GM03348 (cell line): ENCODE measurements at regions not wholly inside any gene's neighbourhood (a gene's known extent, or its start where the extent isn't known, plus 50 kb on each side); places are given as distances from the start of the nearest gene placed in this dataset.
"Not testable (repeated sequence)": the region's sequence is repeated elsewhere in the genome, so short reads cannot be mapped to it uniquely, and the experiment has no call there.

Source experiments
- DNase-seq: peaks from one replicate; pipeline ENCODE4 v3.0.0; 2012; ENCODE audit warnings: low spot score

DNA sequence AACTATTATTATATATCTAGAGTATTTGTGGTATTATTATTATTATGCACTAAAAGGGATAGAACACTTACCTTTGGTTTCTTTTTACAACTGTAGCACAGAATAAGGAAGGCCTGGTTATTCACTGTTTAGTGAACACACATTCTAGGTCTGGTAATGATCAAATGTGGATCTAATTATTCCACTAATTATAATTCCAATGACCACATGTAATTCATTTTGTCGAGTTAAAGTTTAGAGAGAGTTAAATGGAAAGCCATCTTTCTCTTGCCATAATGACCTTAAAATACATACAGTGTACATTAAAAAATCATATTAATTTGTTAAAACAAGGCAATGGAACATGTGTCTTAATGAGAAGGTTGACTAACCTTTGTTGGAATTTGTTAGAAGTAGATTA lies 147.8 kb downstream of the SEM1 start:
- DNase-seq, result no peak

DNA sequence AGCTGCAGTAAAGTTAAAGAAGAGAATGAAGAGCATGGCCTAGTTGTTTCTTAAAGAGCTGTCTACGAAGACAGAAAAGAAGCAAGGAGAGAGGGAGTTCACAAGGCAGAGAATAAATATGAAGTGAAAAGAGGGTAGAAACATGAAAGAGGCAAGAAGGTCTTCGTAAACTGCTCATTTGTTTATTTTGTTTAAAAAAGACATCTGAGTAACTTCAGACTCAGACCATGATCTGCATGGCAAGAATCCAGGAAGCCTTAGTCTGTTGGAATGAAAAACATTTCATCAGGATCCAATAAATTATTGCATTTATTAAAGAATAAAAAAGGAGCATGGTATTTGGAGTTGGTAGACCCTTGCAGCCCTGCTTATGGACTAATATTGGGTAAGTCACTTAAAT lies 151.1 kb downstream of the SEM1 start:
- no peak for DNase-seq

GRCh38 chr7:96558093-96558492 lies 151.6 kb downstream of the SEM1 start:
- DNase-seq, result no peak

DNA sequence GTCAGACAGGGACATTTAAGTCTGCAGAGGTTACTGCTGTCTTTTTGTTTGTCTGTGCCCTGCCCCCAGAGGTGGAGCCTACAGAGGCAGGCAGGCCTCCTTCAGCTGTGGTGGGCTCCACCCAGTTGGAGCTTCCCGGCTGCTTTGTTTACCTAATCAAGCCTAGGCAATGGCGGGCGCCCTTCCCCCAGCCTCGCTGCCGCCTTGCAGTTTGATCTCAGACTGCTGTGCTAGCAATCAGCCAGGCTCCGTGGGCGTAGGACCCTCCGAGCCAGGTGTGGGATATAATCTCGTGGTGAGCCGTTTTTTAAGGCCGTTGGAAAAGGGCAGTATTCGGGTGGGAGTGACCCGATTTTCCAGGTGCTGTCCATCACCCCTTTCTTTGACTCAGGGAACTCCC lies 152.0 kb downstream of the SEM1 start:
- DNase-seq, result not testable (repeated sequence)

DNA sequence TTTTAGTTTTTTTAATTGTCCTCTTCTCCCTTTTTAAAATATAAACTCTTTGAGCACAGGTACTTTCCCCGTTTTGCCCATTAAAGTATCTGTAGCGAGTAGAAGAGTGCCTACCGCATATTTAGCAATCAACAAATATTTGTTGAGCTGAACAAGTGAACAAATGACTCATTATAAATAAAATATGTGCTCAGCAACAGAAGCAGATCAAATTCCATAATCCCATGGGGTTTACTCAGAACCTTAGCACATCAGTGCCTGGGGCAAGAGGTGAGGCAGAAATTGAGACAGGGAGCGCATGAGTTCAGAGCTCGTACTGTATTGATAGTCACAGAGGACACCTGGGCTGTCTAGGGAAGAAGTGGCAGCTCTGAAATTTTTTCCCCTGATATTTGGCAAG lies 161.0 kb downstream of the SEM1 start:
- no peak for DNase-seq

DNA sequence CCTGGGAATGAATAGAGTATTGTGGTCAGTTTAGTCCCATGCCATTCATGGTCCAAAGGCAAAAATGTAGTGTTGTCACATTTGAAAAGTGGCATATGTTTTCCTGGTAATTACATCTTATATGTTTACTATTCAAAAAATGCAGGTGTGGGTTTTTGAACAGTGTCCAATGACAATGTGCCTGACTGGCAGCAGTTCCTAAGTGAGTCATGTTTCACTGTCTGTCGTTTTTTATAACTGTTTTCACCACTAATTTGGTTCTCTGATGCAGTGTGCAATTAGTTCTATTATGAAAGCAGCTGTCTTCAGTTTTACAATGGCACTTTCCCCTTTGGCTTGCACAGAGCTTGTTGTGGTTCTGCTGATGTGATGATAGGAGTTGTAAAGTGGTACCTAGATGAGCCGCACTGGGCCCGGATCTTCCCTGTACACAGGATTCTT lies 162.3 kb downstream of the SEM1 start:
- no peak for DNase-seq

DNA sequence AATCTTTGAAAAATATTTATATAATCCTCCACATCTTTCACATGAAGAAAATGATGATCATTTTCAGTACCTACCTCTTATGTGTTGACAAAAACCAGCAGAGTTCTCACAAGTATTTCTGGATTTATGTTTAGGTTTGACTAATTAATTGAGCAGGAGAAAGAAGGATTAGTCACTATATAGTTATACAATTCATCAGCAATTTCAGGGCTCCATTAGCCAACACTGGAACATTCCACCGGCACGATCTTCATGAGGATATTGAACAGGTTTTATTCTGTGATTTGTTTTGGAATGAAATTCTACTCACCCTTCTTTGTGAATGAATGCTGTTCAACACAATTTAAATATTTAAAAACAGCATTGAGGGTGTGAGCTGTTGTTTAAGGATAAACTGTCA lies 163.2 kb downstream of the SEM1 start:
- no peak for DNase-seq

DNA sequence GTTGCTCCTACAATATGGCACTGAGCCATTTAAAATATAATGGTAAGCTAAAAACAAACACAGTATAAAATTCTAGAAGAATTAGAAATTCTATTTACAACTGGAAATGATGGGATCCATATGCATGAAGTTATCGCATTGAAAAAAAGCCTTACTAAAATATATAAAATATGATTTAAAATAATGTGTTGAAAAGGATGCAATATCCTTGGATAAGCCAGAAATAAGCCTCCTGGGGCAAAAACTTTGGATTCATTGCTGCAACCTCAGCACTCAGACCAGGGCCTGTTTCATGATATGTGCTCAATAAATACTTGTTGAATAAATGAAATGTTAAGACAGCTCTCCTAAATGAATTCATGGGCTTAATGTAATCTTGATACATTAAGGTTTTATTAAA lies 170.2 kb downstream of the SEM1 start:
- DNase-seq, result no peak

DNA sequence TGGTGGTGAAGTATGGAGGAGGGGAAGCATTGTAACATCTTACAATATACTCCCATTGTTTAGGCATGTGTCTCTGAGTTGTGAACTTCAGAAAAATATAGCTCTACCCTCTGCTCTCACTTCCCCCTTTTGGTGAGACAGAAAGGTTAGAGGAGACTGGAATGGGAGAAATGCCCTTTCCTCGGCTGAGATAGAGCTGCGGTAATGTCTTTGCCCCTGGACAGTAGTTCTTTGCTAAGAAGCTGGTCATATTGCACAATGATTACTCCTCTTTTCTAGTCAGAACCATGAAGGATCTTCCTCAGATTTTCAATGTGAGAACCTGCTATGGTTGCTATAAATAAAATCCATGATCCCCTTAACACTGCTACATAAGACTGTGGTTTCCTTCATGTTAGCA lies 171.0 kb downstream of the SEM1 start:
- DNase-seq, result no peak

DNA sequence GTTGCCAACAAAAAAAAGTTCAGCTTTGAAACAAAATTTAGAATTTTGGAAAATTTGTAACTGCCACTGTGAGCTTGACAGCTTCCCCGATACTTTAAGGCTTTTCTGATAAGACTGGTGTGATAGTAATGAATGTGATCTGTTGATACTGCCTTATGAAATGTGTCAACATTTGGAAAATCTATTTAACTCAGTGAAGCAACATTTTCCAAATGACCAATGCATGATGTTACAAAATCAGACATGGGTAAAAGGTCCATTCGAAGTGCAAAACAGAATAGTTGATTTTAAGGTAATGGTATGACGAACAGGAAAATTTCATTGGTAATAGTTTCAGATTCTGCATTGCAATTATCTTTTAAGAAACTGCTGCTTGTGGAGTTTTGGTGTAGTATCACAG lies 175.4 kb downstream of the SEM1 start:
- no peak for DNase-seq

- no peak for DNase-seq
Measured at GRCh38 chr7:96532428-96532935, 177.2 kb downstream of the SEM1 start.

- no peak for DNase-seq
Measured at GRCh38 chr7:96531331-96531730, 178.3 kb downstream of the SEM1 start.

DNA sequence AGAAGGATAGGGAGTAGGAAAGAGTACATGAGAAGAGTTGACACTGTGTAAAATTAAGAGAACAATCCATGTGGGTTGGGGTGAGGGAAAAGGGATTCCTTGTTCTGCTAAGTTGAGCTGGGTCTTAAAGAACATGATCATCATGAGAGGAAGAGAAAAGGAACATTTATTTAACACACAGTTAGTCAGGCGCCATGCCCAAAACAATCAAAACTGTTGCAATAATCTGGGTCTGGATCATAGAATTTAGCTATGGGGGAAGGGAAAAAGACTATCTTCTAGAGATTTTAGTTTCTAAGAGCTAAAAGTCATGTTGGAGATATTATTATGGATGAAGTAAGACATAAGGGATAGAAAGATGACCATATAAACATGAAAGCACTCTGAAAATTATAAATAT lies 178.9 kb downstream of the SEM1 start:
- no peak for DNase-seq

DNA sequence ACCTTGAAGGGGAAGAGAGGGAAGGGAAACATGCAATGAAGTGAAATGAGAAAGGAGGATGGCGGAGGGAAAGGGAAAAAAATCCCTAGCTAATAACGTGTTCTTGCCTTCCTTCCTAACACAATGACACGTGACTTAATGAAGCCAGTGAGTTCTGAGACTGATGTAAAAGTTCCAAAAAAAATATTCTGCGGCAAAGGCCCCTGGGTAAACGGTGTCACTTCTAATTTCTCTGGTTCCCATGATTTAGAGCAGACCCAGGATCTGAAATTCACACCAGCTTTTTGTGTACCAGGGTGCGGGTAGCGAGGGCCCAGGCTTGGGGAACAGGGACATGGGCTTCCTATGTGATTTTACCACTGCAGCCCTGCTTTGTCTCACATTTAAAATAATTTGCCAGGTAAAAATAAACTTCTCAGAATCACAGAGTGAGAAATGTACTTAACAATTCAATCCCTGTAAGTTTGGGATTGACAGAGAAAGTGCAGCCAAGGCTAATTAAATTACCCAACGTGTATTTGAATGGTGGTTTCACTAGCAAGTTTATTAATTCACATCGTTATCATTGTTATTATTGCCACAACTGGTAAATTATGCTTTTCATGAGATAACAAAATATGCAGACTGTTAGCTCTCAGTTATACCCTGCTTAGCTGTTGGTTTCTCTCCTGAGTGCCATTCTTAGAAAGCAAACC lies 182.4 kb downstream of the SEM1 start:
- DNase-seq, result no peak

- DNase-seq, result no peak
Measured at GRCh38 chr7:96526496-96526895, 183.2 kb downstream of the SEM1 start.

DNA sequence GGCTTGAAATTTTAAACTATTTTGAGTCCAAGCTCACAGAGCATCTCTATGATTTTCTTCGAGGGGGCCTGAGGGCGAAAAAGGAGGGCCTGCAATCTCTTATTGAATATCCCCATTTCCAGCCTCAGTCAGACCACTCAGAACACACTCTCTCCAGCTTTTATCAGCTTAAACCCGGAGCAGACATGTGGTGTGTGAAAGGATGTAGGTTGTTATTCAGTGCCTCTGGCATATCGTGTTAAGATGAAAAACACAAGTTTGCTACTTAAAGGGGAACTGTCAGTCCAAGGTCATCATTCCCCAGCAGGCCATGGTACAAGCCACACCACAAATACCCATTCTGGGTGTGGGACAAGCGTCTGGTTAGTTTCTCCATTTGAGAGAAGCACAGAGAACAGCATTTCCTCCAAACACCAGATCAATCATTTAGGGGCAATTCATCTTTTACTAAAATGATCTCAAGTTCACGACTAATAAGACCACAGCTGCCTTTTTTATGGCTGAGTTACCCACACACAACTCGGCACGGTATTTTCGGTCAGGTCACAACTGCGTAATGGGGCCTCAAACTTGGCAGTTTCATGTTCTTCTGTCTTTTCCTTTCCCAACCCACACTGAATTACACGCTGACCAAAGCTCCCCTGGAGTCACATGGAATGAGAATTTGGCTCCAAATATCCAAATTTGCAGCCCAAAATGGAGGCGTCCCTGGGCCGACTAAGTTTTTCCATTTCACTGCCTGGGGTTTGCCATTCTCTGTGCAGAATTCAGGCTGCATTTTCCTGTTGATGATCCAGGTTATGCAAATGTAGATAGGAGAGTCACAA lies 188.4 kb downstream of the SEM1 start:
- DNase-seq, result no peak

DNA sequence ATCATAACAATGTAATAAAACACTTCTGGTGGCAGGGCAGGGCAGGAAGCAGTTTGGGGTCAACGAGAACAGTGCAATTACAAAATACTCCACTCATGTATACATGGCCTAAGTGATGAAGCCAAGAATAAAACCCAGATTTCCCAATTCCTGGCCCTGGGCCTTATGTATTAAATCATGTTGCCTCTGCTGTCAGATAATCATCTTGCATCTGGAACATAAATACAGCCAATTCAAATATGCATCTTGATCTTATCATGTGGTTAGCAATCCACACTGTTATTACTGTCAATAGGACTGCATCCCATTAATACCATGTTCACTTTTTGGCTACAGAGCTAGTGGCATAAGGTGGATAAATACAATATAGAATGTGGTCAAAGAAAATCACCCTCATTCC lies 186.5 kb upstream of the SLC25A13 start:
- DNase-seq, result no peak

DNA sequence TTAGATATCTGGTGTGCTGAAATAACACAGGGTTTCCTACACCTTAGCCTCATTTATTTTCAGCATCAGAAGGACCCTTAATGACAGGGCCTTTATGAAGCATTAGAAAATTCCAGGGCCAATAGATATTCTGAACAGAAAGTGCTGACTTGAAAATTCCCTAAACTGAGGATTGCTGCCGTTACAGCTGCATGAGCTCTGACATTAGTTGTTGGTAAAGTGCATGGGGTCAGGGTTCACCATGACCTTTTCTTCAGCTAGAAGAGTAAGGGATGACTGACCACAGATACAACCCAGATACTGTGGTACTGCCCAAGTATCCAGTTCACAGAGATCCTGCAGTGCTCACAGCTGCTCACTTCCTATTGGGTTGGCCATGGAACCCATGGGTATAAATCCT lies 181.7 kb upstream of the SLC25A13 start:
- DNase-seq, result no peak

GRCh38 chr7:96501318-96501717 lies 179.4 kb upstream of the SLC25A13 start:
- DNase-seq, result no peak

DNA sequence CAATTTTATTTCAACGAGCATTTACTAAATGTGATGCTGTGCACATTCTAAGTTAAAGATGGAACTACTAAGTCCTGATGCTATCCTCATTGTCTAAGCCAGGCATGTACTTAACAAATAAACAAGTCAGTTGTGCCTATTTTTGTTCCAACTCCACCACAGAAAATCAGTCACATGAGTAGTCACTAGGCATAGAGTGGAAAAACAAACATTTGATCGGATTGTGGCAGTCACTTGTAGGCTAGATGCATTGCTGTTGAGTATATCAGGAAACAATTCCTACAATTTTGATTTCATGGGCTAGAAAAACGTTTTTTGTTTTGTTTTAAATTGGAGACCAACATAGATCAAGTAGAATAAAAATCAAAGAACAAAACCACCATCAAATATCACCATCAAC lies 177.6 kb upstream of the SLC25A13 start:
- no peak for DNase-seq

DNA sequence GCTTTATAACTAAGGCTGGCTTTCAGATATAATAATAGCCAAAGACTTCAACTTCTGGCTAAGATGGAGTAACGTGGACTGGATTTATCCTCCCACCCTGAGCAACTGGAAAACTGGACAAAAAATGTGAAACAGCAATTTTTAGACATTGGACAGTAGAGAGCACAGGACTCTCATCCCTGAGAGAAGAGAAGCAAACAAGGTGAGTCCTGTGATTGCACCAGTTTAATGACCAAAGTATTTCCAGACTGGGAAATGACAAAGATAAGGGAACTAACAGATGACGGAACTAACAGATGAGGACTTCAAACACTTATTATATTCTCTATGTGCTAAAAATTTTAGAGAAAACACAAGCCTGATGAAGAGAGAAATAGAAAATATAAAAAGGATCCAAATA lies 175.7 kb upstream of the SLC25A13 start:
- no peak for DNase-seq

GRCh38 chr7:96495751-96496216 lies 173.9 kb upstream of the SLC25A13 start:
- DNase-seq, result no peak

DNA sequence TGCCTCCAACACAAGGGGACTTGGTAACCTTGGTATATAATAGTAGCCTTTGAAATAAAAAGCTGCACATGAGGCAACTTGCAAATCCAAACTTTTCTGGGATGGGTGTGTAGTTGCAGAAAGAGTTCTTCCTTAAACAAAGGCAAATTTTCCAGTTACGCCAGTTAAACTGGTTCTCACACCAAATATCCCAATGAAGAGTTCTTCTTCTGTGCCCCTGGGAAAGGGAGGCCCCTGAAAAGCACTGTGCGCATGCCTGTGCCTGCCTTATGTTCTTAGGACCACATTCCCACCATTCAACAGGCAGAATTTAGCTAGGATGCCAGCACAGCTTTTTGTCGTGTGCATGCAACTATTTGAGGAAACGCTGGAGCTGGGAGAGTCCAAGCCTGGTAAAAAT lies 164.8 kb upstream of the SLC25A13 start:
- no peak for DNase-seq
